ENCODE measurements at regions not wholly inside any gene's neighbourhood (a gene's known extent, or its start where the extent isn't known, plus 50 kb on each side); places are given as distances from the start of the nearest gene placed in this dataset.

GRCh38 chr3:28836199-28836598 is 444.7 kb upstream of the RBMS3 start:
- H3K27ac ChIP-seq (ENCODE audit: control insufficient read depth, insufficient read depth) = no peak overlapping the region
- no peak for FAIRE-seq
- H3K79me2 ChIP-seq (ENCODE audit: control insufficient read depth, insufficient read depth, low read length) = no peaks in the 10 kb centered on the region
- H3K4me2 ChIP-seq (ENCODE audit: control insufficient read depth, insufficient read depth) = no peak overlapping the region
- ChIA-PET CTCF (no interaction called here), SMC1A (ENCODE audit: uncharacterized antibody, unreplicated experiment) (no interaction called here), POLR2A (no interaction called here), RAD21 (ENCODE audit: unreplicated experiment) (interaction anchor here (1.2 kb wide), 1 partner anchor 1363 kb away, joined by 3 read pairs; no protein-coding TSS in a partner anchor)
- intact Hi-C loops (cut with micrococcal nuclease; ENCODE audit: unreplicated experiment) = no loop called here
- in situ Hi-C loops (cut with MboI) = no loop called here
- no peak for DNase-seq (ENCODE audit: low read depth, low spot score)
- no peaks in the 10 kb centered on the region for H3K27me3 ChIP-seq (replicated peaks in 1 of 2; ENCODE audit: control insufficient read depth in 2 of 2, insufficient read depth in 2 of 2, low read length in 1 of 2)
- H3K9me3 ChIP-seq (replicated peaks; ENCODE audit: control insufficient read depth, insufficient read depth, low read length) = no peaks in the 10 kb centered on the region
- H4K20me1 ChIP-seq (ENCODE audit: control insufficient read depth, insufficient read depth) = no peaks in the 10 kb centered on the region
- no peaks in the 10 kb centered on the region for H3K36me3 ChIP-seq (ENCODE audit: control insufficient read depth in 2 of 2, insufficient read depth in 2 of 2, low read length in 1 of 2)
- H3K4me1 ChIP-seq (ENCODE audit: control insufficient read depth, insufficient read depth, low read length) = peaks cover 4% of the 10 kb centered on the region; the same call in 1 of the 2 replicates
- no peak overlapping the region for H3K9ac ChIP-seq (ENCODE audit: control insufficient read depth, insufficient read depth, low read length)
- TF ChIP-seq ESRRA (IDR thresholded peaks at IDR 0.05; ENCODE audit: low read length) (no peak), RAD51 (IDR thresholded peaks at IDR 0.05) (no peak), YBX1 (IDR thresholded peaks at IDR 0.05) (no peak), ZBTB33 (IDR thresholded peaks at IDR 0.05) (no peak), ZSCAN29 (IDR thresholded peaks at IDR 0.05) (no peak), NBN (IDR thresholded peaks at IDR 0.05) (no peak), SIN3A (IDR thresholded peaks at IDR 0.05; ENCODE audit: low read depth, low read length) (no peak), BACH1 (IDR thresholded peaks at IDR 0.05; ENCODE audit: borderline replicate concordance) (no peak), POU2F2 (IDR thresholded peaks at IDR 0.05; ENCODE audit: borderline replicate concordance, low read depth, low read length) (no peak), HDAC2 (IDR thresholded peaks at IDR 0.05) (no peak)
- ATAC-seq = no peak
- 0% methylated on average over 2 of the region's 2 CpGs for WGBS (ENCODE audit: insufficient coverage, insufficient replicate concordance, low lambda C conversion rate, missing lambda C conversion rate)
- no peak overlapping the region for H3K4me3 ChIP-seq
- BruUV-seq (replicated peaks) = no TSS peak
- H2AFZ ChIP-seq (ENCODE audit: control insufficient read depth, low read depth, low read length) = no peak overlapping the region

All from GM12878 (cell line).